Endothelial cell of umbilical vein (primary cell): ENCODE measurements at regions not wholly inside any gene's neighbourhood (a gene's known extent, or its start where the extent isn't known, plus 50 kb on each side); places are given as distances from the start of the nearest gene placed in this dataset.

ENCODE experiments used
- BruUV-seq: library from RNA; stranded (reverse); fragments of 400-500 nt; replicated peaks from 2 replicates; lab custom pipeline; 2021; lab: Mats Ljungman, UMichigan
- CTCF ChIA-PET: fragments of 300-600, 350-600 bp; sonication (Branson Sonifier 250); formaldehyde crosslinking; loops from one replicate; lab custom pipeline; 2021; ENCODE audit warnings: antibody characterized with exemption, inconsistent platforms; lab: Charles Lee
- POLR2A ChIA-PET: fragments of 300-600, 350-600 bp; sonication (Branson Sonifier 250); formaldehyde crosslinking; loops from one replicate; lab custom pipeline; 2021; ENCODE audit warnings: antibody characterized with exemption, inconsistent platforms; lab: Charles Lee
- DNase-seq: peaks from one replicate; pipeline ENCODE4 v3.0.0-alpha.2; 2011; ENCODE audit warnings: low read depth, low spot score
- FAIRE-seq: peaks from 2 replicates; lab custom pipeline; 2011; peaks lifted over from hg19 to GRCh38; lab: Jason Lieb, UNC
- H2AFZ ChIP-seq: 2 replicates; pipeline ENCODE4 v1.6.0; 2012; ENCODE audit warnings: low read depth, low read length, control low read depth, inconsistent platforms
- H3K27ac ChIP-seq: 2 replicates; pipeline ENCODE4 v1.5.1; 2011; ENCODE audit warnings: low read depth, mild to moderate bottlenecking, control low read depth, low read length, moderate library complexity; ENCODE audit not compliant: insufficient read depth
- H3K27me3 ChIP-seq, 2 experiments: 2 replicates each; pipeline versions ENCODE4 v1.6.0 to v1.6.1; 2011; ENCODE audit warnings: low read length in 2 of 2, mixed read lengths in 1 of 2; ENCODE audit not compliant: control insufficient read depth in 2 of 2, insufficient read depth in 2 of 2
- H3K36me3 ChIP-seq, 2 experiments: 2 replicates in 1 of 2; 3 replicates in 1 of 2; pipeline ENCODE4 v1.5.1; 2011; ENCODE audit warnings: low read length in 2 of 2, mild to moderate bottlenecking in 1 of 2, moderate library complexity in 1 of 2; ENCODE audit not compliant: control insufficient read depth in 2 of 2, insufficient read depth in 2 of 2; ENCODE audit errors: extremely low read depth in 1 of 2
- H3K4me1 ChIP-seq: 3 replicates; pipeline ENCODE4 v1.5.1; 2011; ENCODE audit warnings: mild to moderate bottlenecking, low read length; ENCODE audit not compliant: control insufficient read depth, insufficient read depth; ENCODE audit errors: extremely low read depth
- H3K4me2 ChIP-seq: 2 replicates; pipeline ENCODE4 v1.6.1; 2011; ENCODE audit warnings: low read length, control low read depth, mixed read lengths; ENCODE audit not compliant: insufficient read depth
- H3K4me3 ChIP-seq, 3 experiments: fragments of 200-600 bp in 1 of 3; sonication (generic), shearing (Covaris generic) in 1 of 3; replicated peaks in 1 of 3; 2 replicates each; pipeline ENCODE4 v1.5.1; 2011 to 2016; ENCODE audit warnings: control low read depth in 3 of 3, low read length in 3 of 3, mild to moderate bottlenecking in 2 of 3, inconsistent platforms in 1 of 3, low read depth in 1 of 3, moderate library complexity in 1 of 3; ENCODE audit not compliant: insufficient read depth in 1 of 3
- H3K79me2 ChIP-seq: 2 replicates; pipeline ENCODE4 v1.6.0; 2012; ENCODE audit warnings: low read length, inconsistent platforms; ENCODE audit not compliant: control insufficient read depth, insufficient read depth
- H3K9ac ChIP-seq: replicated peaks from 2 replicates; pipeline ENCODE3; 2011; ENCODE audit warnings: low read length, control low read depth; ENCODE audit not compliant: insufficient read depth; ENCODE audit errors: extremely low read depth
- H3K9me1 ChIP-seq: replicated peaks from 3 replicates; pipeline ENCODE4 v1.6.0; 2011; ENCODE audit warnings: mild to moderate bottlenecking, low read length; ENCODE audit not compliant: control insufficient read depth, insufficient read depth; ENCODE audit errors: extremely low read depth
- H3K9me3 ChIP-seq: replicated peaks from 2 replicates; pipeline ENCODE4 v1.5.1; 2012; ENCODE audit warnings: low read length, inconsistent platforms; ENCODE audit not compliant: control insufficient read depth, insufficient read depth
- H4K20me1 ChIP-seq: replicated peaks from 2 replicates; pipeline ENCODE3; 2011; ENCODE audit warnings: mild to moderate bottlenecking, low read length; ENCODE audit not compliant: control insufficient read depth, insufficient read depth; ENCODE audit errors: extremely low read depth
- EZH2 ChIP-seq: IDR thresholded peaks from 2 replicates; pipeline ENCODE4 v1.6.1; 2012; ENCODE audit warnings: borderline replicate concordance, low read depth, mild to moderate bottlenecking, moderate library complexity, low read length, inconsistent platforms; ENCODE audit not compliant: severe bottlenecking
- FOS ChIP-seq: IDR thresholded peaks from 2 replicates; pipeline ENCODE4 v1.6.1; 2011; ENCODE audit warnings: mild to moderate bottlenecking, low read length, moderate library complexity, borderline replicate concordance; ENCODE audit not compliant: insufficient read depth
- GATA2 ChIP-seq: IDR thresholded peaks from 2 replicates; pipeline ENCODE4 v1.7.0; 2011; ENCODE audit warnings: low read depth, mild to moderate bottlenecking, moderate library complexity, mixed read lengths, low read length; ENCODE audit not compliant: insufficient read length, insufficient read depth
- JUN ChIP-seq: IDR thresholded peaks from 2 replicates; pipeline ENCODE4 v1.6.1; 2011; ENCODE audit warnings: borderline replicate concordance, low read depth; ENCODE audit not compliant: insufficient read length, insufficient read depth
- MAX ChIP-seq: IDR thresholded peaks from 2 replicates; pipeline ENCODE4 v1.6.1; 2011; ENCODE audit not compliant: insufficient read depth, insufficient read length
- MYC ChIP-seq: IDR thresholded peaks from one replicate; pipeline ENCODE4 v1.6.1; 2011; ENCODE audit warnings: mild to moderate bottlenecking, low read depth, low read length
- dilution Hi-C: fragments of 300-500 bp; cut with MboI; formaldehyde crosslinking; loops from one replicate; pipeline ENCODE4 v1.15.0; 2019; ENCODE audit warnings: low sequenced_read_pairs; ENCODE audit not compliant: extremely low pct_ligation_motif_present
- intact Hi-C: fragments of 100-400 bp; cut with micrococcal nuclease; formaldehyde crosslinking; loops from one replicate; pipeline ENCODE4 v1.10.0; 2022

GRCh38 chr22:47591709-47592108, 829.3 kb downstream of the TBC1D22A start:
- Histone ChIP-seq H3K9me3 (peaks cover 10% of the 10 kb centered on the region), H3K4me1 (no peaks in the 10 kb centered on the region), H3K36me3 (no peaks in the 10 kb centered on the region), H4K20me1 (no peaks in the 10 kb centered on the region), H3K27me3 (no peaks in the 10 kb centered on the region), H3K79me2 (no peaks in the 10 kb centered on the region), H3K9me1 (no peaks in the 10 kb centered on the region), H3K4me3 (no peak overlapping the region), H3K27ac (no peak overlapping the region), H3K9ac (no peak overlapping the region), H2AFZ (no peak overlapping the region), H3K4me2 (no peak overlapping the region)
- no TSS peak for BruUV-seq
- no peak for TF ChIP-seq FOS
- no peak for TF ChIP-seq GATA2
- CTCF ChIA-PET: no interaction called here
- FAIRE-seq: no peak
- intact Hi-C loops: no loop called here
- POLR2A ChIA-PET: no interaction called here
- DNase-seq: no peak
- dilution Hi-C loops: no loop called here

GRCh38 chr22:47591016-47591415, 828.6 kb downstream of the TBC1D22A start:
- intact Hi-C loops: no loop called here
- H3K27me3 ChIP-seq: no peaks in the 10 kb centered on the region
- no peaks in the 10 kb centered on the region for H3K79me2 ChIP-seq
- H2AFZ ChIP-seq: no peak overlapping the region
- H3K36me3 ChIP-seq: no peaks in the 10 kb centered on the region
- no peaks in the 10 kb centered on the region for H3K4me1 ChIP-seq
- CTCF ChIA-PET: no interaction called here
- peaks cover 11% of the 10 kb centered on the region for H3K9me3 ChIP-seq
- POLR2A ChIA-PET: no interaction called here
- no peak overlapping the region for H3K9ac ChIP-seq
- BruUV-seq: no TSS peak
- TF ChIP-seq JUN: no peak
- TF ChIP-seq MYC: no peak
- no peak for TF ChIP-seq EZH2
- TF ChIP-seq MAX: no peak
- dilution Hi-C loops: no loop called here
- H3K4me2 ChIP-seq: no peak overlapping the region
- no peak for DNase-seq
- no peak overlapping the region for H3K27ac ChIP-seq
- H3K9me1 ChIP-seq: no peaks in the 10 kb centered on the region
- H3K4me3 ChIP-seq: no peak overlapping the region
- H4K20me1 ChIP-seq: no peaks in the 10 kb centered on the region
- FAIRE-seq: no peak
